Peyer's patch (tissue), 4 donors: ENCODE measurements at regions not wholly inside any gene's neighbourhood (a gene's known extent, or its start where the extent isn't known, plus 50 kb on each side); places are given as distances from the start of the nearest gene placed in this dataset.

Experiments used
- CTCF ChIP-seq, 6 experiments: fragments of 450-650 bp in 4 of 6; fragments of 200-600 bp in 2 of 6; sonication (generic) in 1 of 6; IDR thresholded peaks; one replicate each; pipeline ENCODE4 v1.5.1; 2017 to 2019; ENCODE audit warnings: antibody characterized with exemption in 6 of 6, mild to moderate bottlenecking in 3 of 6, moderate library complexity in 1 of 6
- POLR2A ChIP-seq, 2 donors: fragments of 450-650 bp; IDR thresholded peaks; one replicate each; pipeline ENCODE4 v1.5.1; 2017; ENCODE audit warnings: antibody characterized with exemption in 2 of 2, mild to moderate bottlenecking in 2 of 2, moderate library complexity in 2 of 2

DNA sequence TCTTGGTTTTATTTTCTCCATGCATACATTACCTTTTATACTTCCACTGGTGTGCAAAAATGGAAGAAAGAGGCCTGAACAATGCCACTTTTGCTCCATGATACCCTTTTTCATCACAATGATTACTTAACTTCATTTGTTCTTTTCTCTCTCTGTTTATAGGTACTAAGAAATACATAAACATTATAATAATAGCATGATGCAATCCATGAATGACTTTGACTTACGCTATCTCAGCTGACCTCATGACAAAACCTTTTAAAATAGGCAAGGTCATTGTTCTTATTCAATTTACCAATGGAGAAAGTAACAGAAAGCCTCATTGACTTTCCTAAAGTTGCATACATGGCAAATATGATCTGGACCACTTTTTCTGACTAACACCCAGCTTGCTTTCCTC is 105.1 kb upstream of the ZEB1 start:
- no peak for TF ChIP-seq POLR2A (IDR thresholded peaks at IDR 0.05)
- no peak for TF ChIP-seq CTCF (IDR thresholded peaks at IDR 0.05)
